Left cardiac atrium (tissue), 4 donors: ENCODE measurements at regions not wholly inside any gene's neighbourhood (a gene's known extent, or its start where the extent isn't known, plus 50 kb on each side); places are given as distances from the start of the nearest gene placed in this dataset.

Source experiments
- ATAC-seq, 2 donors: fragments of 200-7000 bp; cut with Tn5 transposase; one replicate each; pipeline ENCODE4 v1.9.1; 2020; ENCODE audit warnings: mild to moderate bottlenecking in 2 of 2, moderate library complexity in 2 of 2
- DNase-seq: peaks from one replicate; pipeline ENCODE4 v3.0.0-alpha.2; 2020
- intact Hi-C, 2 donors: fragments of 100-400 bp; cut with DNase I; formaldehyde crosslinking; loops; one replicate each; pipeline versions ENCODE4 v1.14.1 to v1.15.1; 2022 to 2023
- donor health status: DM: no; HTN: yes; CAD: no.
- donor health status: DM: no; HTN: yes; CAD: no; lungs with severe emphysema.
- donor health status: DM: yes; HTN: yes; CAD: no.
- donor health status: Dilated cardiomyopathy.

DNA sequence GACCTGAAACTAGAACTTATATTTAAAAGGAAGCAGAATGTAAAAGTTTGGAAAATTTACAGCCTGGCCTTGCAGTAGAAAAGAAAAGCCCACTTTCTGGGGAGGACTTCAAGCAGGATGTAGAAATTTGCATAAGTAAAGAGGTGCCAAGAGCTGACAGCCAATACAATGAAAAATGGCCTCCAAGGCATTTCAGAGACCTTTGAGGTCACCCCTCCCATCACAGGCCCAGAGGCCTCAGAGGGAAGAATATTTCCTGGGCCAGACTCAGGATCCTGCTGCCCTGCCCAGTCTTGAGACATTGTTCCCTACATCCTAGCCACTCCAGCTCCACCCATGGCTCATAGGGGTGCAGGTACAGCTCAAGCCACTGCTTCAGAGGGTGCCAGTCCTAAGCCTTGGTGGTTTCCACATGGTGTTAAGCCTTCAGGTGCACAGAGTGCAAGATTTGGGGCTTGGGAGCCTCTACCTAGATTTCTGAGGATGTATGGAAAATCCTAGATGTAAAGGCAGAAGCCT is 518.9 kb upstream of the INTU start:
- DNase-seq (no peak), ATAC-seq (no peak)
- intact Hi-C loops, result no loop called here

DNA sequence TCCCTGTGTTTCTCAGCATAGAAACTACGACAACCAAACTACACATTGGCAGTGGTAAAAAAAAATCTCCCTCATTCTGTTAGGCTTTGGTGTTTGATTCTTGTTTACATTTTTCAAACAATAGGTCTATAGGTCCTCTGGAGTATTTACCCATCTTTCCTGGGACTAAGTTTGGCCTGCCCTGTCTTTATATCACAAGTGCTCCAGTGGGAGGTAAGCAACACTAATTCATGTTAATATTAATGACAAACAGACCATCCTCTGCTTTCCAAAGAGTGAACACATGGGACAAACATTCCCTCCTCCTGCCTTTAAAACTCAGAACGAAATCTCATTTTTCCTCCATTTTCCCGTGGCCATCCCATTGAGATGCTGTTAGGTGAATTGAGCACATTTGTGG is 514.1 kb upstream of the INTU start:
- ATAC-seq (no peak), DNase-seq (no peak)
- intact Hi-C loops, result no loop called here

DNA sequence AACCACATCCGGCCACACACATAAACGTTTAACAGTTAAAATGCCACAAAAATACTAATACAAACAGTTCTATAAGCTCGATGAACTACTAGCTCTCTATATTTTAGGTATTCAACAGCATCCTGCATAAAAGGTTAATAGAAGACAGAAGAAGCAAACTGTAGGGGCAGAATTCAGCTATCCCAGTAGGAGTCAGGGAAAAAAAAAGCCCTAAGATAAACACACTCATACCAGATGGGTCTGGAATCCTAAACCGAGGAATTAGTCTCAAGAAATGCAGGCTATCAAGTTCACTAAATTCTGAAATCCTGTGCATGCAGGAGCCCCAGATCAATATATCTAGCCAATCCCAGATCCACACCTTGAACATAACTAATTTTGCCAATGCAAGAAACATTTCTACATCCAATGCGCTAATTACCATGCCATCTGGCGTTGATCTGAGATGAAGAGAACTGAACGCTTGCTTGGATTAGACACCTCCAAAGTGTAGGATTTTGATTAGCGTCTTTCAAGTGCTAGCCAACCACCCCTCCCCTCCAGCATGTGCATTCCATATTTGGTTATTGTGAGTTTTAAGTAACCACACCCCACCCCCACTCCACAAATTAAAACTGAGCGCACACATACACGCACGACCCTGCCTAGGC is 512.2 kb upstream of the INTU start:
- intact Hi-C loops, result no loop called here
- no peak for ATAC-seq
- DNase-seq, result no peak

DNA sequence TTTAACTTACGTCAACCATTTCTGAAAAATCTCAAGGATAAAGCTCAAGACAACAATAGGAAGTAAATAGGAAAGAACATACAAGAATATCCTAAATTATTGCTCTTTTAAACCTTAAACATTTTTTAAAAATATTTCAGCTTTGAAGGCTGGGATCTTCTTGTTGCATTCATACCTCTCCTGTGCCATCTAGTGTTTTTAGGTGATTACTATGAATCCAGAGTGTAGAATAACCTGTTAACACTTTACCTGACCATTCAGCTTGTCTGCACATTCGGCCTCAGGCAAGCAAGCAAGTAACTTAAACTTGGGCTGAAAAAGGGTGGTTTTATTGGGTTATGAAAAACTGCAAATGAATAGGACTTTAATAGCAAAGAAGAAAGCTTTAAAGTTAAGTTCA is 507.8 kb upstream of the INTU start:
- ATAC-seq, result no peak
- intact Hi-C loops, result no loop called here
- DNase-seq, result no peak

DNA sequence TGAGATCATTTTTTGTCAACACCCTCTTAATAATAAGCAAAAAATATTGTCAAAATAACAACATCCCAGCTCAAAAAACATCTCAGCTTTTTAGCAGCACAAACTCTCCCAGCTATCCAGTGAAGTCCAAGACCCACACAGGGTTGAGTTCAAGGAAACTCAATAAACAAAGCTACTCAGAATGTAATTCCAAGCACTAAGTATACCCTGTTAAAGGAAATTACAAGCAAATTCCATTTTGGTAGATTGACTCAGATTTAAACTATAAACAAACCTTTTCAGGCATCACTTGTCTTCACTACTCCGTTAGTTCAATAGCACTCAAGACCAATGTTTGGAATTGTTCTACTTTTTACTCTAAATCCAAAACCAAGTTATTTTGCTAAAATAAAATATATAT is 506.0 kb upstream of the INTU start:
- no peak for DNase-seq
- intact Hi-C loops, result no loop called here

DNA sequence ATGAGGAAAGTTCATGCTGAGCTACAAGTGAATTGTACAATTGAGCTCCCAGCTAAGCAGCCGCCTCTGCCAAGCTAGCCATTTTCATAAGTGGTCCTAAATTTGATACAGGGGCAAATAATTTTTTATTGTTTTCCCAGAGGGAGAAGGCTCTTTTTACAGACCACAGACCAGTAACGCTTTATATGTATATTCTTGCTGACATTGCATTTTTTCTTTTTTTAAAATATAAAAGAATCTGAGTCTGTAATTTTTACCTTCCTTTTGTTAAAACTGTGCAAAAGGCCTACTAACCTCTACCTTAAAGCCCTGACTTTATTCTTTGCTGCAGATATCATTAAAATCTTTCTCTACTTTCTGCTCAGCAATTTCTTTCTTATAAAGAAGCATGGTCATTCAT is 501.2 kb upstream of the INTU start:
- DNase-seq (no peak), ATAC-seq (no peak)
- intact Hi-C loops, result no loop called here

More for the DNA sequence above, 506.0 kb upstream of the INTU start:
- ATAC-seq, result no peak

DNA sequence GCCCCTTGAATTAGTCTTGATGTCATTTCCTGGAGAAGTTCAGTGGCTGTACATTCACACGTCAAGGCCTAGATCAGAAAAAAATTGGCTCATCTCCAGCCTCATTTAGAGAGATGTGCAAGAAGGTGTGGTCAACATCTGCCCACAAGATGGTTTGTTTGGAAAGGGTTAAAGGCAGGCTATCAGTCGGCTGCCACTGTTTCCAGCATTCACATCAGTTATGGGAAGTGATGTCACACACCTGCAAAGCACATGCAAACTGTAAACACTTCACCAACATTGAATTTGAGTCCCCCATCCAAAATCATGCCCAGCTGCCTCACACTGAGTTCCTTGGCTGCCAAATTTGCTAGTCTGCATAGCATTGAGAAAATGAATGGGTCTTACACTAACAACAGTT is 498.3 kb upstream of the INTU start:
- ATAC-seq (no peak), DNase-seq (no peak)
- intact Hi-C loops, result no loop called here

DNA sequence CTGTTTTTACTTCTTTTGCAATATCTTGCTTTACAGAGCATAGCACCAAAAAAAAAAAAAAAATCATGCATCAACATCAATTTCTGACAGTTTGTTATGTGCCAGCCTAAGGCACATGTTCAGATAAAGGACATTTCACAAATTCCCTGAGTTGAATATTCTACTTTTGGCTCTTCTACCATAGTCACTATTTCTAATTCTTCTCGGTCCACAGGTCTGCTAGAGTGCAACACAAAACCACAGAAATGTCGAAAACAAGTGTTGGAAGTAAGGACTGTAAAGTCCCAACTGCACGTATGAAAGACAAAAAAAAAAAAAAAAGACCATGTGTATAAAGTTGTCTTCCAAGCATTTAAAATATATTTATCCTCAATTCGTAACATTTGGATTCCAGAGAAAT is 494.2 kb upstream of the INTU start:
- DNase-seq, result no peak
- intact Hi-C loops, result no loop called here
- no peak for ATAC-seq

DNA sequence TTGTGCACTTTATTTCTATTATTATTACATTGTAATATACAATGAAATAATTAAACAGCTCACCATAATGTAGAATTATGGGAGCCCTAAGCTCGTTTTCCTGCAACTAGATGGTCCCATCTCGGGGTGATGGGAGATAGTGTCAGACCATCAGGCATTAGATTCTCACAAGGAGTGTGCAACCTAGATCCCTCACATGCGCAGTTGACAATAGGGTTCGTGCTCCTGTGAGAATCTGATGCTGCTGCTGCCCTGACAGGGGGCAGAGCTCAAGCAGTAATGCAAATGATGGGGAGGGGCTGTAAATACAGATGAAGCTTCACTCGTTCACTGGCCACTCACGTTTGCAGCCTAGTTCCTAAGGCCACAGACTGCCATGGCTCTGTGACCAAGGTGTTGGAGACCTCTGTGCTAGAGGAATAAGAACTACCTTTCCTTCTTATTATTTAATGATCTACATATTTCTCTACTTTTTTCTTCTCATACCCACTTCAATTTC is 492.9 kb upstream of the INTU start:
- intact Hi-C loops, result no loop called here
- ATAC-seq (no peak), DNase-seq (no peak)

DNA sequence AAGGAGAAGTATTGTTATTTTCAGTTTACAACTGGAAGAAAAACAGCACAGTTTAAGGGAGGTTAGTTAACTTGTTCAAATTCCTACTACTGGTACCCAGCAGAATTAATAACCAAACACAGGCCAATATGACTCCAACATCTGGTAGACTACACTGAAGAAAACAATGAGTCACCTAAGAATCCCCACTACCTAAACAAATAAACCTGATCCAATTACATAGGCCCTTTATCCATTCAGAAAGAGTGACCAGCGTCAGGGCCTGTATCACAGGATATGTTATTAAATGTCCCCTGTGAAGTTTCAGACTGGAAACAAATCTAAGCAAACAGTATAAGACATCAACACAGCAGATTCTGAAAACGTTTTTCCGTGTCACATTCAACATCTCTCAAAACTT is 492.5 kb upstream of the INTU start:
- intact Hi-C loops, result no loop called here
- ATAC-seq, result no peak

DNA sequence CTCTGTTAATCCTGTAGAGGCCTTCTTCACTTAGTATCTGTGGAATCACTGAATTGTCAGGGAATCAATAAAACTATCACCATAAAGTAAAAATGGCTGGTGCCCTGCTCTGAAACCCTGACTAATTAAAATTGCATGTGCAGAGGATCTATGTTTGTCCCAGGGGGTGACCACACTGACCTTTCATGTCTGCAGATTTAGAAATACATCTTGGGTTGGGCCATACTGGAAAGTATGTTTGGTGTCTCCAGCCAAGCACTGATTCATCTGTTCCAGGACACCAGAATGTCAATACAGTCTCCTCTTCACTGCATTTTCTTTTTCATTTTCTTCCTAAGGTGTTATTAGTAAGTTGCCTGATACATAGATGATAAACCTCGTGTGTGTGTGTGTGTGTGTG is 490.9 kb upstream of the INTU start:
- ATAC-seq (no peak), DNase-seq (no peak)
- intact Hi-C loops, result no loop called here

More for the DNA sequence above, 492.5 kb upstream of the INTU start:
- no peak for DNase-seq

DNA sequence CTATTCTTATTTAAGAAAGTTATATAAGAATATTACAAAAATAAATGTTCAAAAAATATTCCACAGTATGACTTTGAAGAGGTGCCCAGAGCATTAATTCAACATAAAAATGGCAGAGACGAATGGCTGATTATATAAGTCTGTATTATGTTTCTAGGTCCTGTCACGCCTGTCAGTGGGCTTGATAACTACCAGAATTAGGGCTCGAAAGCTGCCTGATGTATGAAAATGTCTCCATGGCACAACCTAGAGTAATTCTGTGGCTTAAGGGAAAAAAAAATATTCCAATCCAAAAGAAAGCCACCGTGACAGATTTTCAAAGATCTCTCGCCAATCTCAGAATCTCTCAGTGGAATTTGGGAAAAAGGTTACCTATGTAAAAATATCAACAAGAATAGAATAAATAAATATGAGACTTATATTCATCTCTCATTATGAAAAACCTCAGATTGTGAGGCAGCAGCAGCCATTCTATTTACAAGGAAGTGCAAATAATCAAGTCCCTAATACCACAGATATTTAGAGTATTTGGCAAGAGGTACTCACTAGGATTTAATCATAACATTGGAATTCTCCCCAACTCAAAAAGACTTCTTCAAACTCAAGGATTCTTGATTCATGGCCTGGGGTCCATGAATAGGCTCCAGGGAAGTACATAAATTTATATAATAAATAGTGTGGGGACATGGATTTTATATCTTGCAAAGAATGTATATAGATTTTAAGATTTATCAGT is 489.1 kb upstream of the INTU start:
- intact Hi-C loops, result no loop called here
- ATAC-seq (no peak), DNase-seq (no peak)

DNA sequence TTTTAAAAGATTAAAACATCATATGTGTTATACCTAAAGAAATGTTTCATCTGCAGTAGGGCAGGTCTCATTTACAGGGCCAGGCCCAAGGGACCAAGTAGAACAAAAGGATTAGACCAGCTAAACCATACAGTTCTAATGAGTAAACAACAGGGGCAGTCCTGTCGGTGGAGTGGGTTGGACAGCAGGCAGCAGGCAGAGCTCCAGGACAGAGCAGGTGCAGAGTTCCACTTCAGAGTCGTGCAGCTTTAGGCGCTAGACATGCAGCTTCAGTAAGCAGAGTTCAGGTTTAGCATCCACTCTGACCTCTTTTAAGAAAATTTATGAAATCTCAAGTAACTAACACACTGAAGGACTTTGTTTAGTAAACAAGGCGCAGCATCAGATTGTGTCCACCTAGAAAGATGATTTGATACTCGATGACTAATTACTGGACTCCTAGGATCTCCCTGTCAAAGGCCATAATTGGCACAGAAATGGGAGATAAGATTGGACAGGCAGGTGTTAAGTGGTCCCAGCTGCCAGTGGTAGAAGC is 487.7 kb upstream of the INTU start:
- intact Hi-C loops, result no loop called here
- DNase-seq (no peak), ATAC-seq (peak in 1 of 2 donors; percentile 19)

DNA sequence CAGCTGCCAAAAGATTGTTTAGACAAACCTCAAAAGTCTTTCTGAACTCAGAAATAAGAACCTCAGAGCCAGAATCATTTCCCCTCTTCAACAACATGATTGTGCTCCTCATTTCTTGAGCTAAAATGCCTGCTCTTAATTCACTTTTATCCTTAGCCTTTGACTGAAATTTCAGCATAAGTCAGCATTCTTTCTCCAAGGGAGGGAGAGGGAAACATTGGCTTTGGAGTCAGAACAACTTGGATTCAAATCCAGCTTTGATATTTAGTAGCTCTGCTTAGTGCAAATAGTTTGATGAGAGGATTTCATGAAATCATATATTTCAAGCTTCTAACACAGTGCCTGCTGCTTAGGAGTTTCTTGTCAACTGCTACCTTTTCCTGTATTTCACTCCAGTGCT is 484.6 kb upstream of the INTU start:
- DNase-seq (no peak), ATAC-seq (no peak)
- intact Hi-C loops, result no loop called here

DNA sequence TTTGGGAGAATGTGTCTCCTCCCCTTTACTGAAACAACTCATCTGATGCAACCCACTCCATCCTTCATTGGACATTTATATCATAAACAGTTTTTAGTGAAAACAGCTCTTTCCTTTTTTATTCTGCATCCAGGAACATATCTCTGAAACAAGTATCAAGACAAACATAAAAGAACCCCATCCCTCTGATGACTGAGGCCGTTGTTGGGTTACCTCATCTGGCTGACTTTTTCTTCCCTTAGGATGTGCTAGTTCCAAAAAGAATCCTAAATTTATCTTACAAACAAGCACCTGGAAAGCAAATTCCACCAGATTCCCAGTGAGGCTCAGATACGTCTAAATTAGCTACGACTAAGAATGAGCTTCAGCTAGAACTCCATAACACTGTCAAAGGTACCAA is 483.7 kb upstream of the INTU start:
- DNase-seq (no peak), ATAC-seq (no peak)
- intact Hi-C loops, result no loop called here

DNA sequence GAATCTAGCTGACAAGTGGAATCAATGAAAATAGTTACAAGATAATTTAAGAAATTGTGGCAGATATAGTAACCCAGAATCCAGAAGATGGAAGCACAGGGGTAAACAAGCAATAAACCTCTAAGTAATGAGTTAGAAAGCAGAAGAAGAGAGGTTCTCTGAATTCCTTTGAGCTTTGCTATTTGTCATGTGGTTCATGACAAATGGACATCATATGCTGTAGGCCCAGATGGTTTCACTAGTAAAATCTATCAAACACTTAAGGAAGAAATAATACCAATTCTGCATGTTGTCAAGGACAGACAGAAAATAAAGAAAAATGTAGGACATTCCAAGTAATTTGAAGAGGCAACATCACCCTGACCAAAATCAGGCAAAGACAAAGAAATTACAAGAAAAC is 480.8 kb upstream of the INTU start:
- ATAC-seq, result no peak
- no peak for DNase-seq
- intact Hi-C loops, result no loop called here

DNA sequence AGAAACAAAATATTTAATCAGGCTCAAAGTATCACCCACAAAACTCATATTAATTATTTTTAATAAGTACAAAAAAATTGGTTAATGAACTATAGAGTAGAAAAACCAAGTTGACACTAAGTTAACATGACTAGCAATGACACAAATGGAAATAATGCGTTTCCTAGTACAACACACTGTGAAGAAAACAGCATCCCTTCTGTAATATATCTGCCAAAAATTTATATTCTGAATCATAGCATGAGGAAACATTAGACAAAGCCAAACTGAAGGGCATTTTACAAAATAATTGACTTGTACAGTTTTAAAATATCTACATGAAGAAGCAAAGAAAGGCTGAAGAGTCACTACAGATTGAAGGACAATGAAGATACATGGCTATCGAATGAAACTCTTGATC is 477.6 kb upstream of the INTU start:
- intact Hi-C loops, result no loop called here
- no peak for DNase-seq
- ATAC-seq, result no peak

DNA sequence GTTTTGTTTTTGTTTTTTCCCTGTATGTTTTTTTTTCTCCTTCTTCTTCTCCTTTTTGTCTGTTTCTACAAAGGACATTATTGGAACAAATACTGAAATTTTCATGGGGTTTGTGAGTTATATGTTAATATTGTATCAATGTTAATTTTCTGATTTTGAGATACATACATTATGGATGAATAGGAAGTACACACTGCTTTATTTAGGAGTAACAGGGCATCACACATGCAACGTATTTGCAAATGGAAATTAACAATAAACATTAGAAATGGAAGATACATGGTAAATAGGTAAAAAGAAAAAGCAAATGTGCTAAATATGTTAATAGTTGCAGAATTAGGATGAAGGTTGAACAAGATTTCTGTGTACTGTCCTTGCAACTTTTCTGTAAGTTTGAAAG is 477.2 kb upstream of the INTU start:
- ATAC-seq, result no peak

DNA sequence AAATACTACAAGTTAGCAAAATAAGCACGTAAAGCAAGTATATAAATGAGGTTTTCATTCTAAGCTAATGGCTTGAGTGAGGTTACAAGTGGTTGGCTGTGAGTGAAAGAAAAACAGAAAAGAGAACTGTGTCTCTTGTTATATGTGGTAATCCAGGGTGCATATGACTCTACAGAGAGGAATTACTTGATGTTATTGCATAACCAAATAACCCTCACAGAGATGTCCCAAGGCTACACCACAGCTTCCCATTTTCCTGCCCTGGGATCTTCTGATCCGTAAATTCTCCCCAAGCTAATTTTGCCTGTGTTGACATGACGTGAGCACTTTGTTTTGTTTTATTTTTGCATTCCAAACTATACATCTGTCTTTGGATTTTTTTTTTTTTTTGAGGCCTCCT is 470.0 kb upstream of the INTU start:
- ATAC-seq (peak in 1 of 2 donors; percentile 44), DNase-seq (no peak)
- intact Hi-C loops, result no loop called here

More for the DNA sequence above, 477.2 kb upstream of the INTU start:
- intact Hi-C loops, result no loop called here
- no peak for DNase-seq

DNA sequence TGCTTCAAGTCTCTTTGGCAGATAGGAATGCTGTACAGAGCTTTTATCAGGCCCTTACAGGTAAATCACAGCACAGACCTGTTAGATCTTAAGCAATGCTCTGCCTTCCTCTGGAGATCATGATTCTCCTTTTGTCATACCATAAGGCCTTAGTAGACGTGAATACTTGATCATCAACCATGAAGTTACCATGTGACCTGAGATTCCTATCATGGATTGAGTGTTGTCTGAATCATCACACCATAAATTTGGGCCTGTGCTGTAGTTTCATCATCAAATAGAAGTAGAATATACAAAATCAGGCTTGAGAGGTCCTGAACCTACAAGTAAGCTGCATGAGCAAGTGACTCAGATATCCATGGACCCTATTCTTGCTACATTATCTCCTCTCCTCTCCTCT is 466.8 kb upstream of the INTU start:
- intact Hi-C loops, result no loop called here
- ATAC-seq (no peak), DNase-seq (no peak)

DNA sequence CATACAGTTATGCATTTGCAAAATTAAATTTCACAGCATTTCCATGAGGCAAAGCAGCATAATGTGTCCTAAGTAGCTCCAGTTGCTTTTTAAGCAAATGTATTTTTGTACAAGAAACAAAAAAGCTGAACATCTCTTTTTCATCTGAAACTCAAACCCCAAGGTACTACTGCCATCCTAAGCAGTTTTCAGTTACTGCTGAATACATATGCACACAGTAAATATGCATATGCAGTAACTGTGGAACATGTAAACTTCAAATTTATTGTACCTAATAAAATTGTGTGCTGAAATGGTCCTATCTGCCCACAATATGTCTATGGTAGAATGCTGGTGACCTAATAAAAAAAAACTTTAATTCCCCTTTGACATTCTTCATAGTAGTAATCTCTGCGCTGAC is 458.6 kb upstream of the INTU start:
- ATAC-seq (no peak), DNase-seq (no peak)
- intact Hi-C loops, result no loop called here
